GM19468 (cell line): ENCODE measurements at regions not wholly inside any gene's neighbourhood (a gene's known extent, or its start where the extent isn't known, plus 50 kb on each side); places are given as distances from the start of the nearest gene placed in this dataset.

Experiments used
- ATAC-seq: cut with Tn5 transposase; IDR thresholded peaks from one replicate; pipeline ENCODE4 v1.9.1; 2021; ENCODE audit warnings: mild to moderate bottlenecking, moderate library complexity, moderate number of reproducible peaks; ENCODE audit not compliant: unreplicated experiment; ENCODE audit errors: extremely low read depth

GRCh38 chr21:17903929-17904639 lies 84.9 kb upstream of the C21orf91 start:
- no peak for ATAC-seq

- ATAC-seq = no peak
These were observed 84.1 kb upstream of the C21orf91 start for GRCh38 chr21:17903029-17903806.

GRCh38 chr21:17901458-17902079 lies 82.4 kb upstream of the C21orf91 start:
- no peak for ATAC-seq

GRCh38 chr21:17900990-17901385 lies 81.8 kb upstream of the C21orf91 start:
- ATAC-seq = no peak

- no peak for ATAC-seq
These were observed 81.3 kb upstream of the C21orf91 start for GRCh38 chr21:17900281-17900989.

GRCh38 chr21:17889171-17889570 lies 70.0 kb upstream of the C21orf91 start:
- ATAC-seq = no peak

- ATAC-seq = no peak
These were observed 50.0 kb upstream of the C21orf91 start for GRCh38 chr21:17869115-17869514.
